CD4-positive, alpha-beta T cell (primary cell): ENCODE measurements at regions not wholly inside any gene's neighbourhood (a gene's known extent, or its start where the extent isn't known, plus 50 kb on each side); places are given as distances from the start of the nearest gene placed in this dataset.

Experiments used
- ATAC-seq: fragments of 200-7000 bp; cut with Tn5 transposase; one replicate; pipeline ENCODE4 v1.10.0; 2022; ENCODE audit warnings: mild to moderate bottlenecking; ENCODE audit not compliant: poor library complexity
- CTCF ChIA-PET: fragments of 350-600 bp; sonication (Branson Sonifier 250); formaldehyde crosslinking; loops from one replicate; lab custom pipeline; 2021; ENCODE audit warnings: antibody characterized with exemption, inconsistent platforms; lab: Charles Lee
- POLR2A ChIA-PET: fragments of 350-600 bp; sonication (Branson Sonifier 250); formaldehyde crosslinking; loops from one replicate; lab custom pipeline; 2021; ENCODE audit warnings: antibody characterized with exemption, inconsistent platforms; lab: Charles Lee
- DNase-seq, 14 experiments: peaks; one replicate each; pipeline ENCODE4 v3.0.0-alpha.2; 2013 to 2020; ENCODE audit warnings: mixed read lengths in 2 of 14
- H3K27ac ChIP-seq, 2 donors: one replicate each; pipeline versions ENCODE4 v1.5.1 to v1.7.0; 2013; ENCODE audit warnings: low read length in 2 of 2, low read depth in 1 of 2, mild to moderate bottlenecking in 1 of 2
- H3K27me3 ChIP-seq, 2 experiments: 1 replicate in 1 of 2; 2 replicates in 1 of 2; pipeline versions ENCODE4 v1.6.1 to v1.7.0; 2013; ENCODE audit warnings: low read length in 2 of 2, control low read depth in 1 of 2, mild to moderate bottlenecking in 1 of 2, moderate library complexity in 1 of 2; ENCODE audit not compliant: insufficient read depth in 2 of 2, control insufficient read depth in 1 of 2
- H3K36me3 ChIP-seq: one replicate; pipeline ENCODE4 v1.6.1; 2013; ENCODE audit warnings: low read length, control low read depth; ENCODE audit not compliant: insufficient read depth
- H3K4me1 ChIP-seq: one replicate; pipeline ENCODE4 v1.6.1; 2013; ENCODE audit warnings: low read length, control low read depth; ENCODE audit not compliant: insufficient read depth
- H3K4me3 ChIP-seq: one replicate; pipeline ENCODE4 v1.5.1; 2013; ENCODE audit warnings: mild to moderate bottlenecking, low read length, moderate library complexity
- H3K9me3 ChIP-seq, 2 experiments: 1 replicate in 1 of 2; 2 replicates in 1 of 2; pipeline versions ENCODE4 v1.6.1 to v1.7.0; 2013; ENCODE audit warnings: low read length in 2 of 2, mild to moderate bottlenecking in 2 of 2, control low read depth in 1 of 2, moderate library complexity in 1 of 2; ENCODE audit not compliant: control insufficient read depth in 1 of 2, insufficient read depth in 1 of 2
- H3K27ac Mint-ChIP-seq: one replicate; pipeline ENCODE4 v1.8.0; 2020; ENCODE audit warnings: mixed read lengths
- H3K27me3 Mint-ChIP-seq: one replicate; pipeline ENCODE4 v1.8.0; 2021; ENCODE audit warnings: mixed read lengths
- H3K36me3 Mint-ChIP-seq: one replicate; pipeline ENCODE4 v1.8.0; 2021; ENCODE audit warnings: low read depth, mixed read lengths
- H3K4me1 Mint-ChIP-seq: one replicate; pipeline ENCODE4 v1.8.0; 2021; ENCODE audit warnings: low read depth, mixed read lengths
- H3K4me3 Mint-ChIP-seq: one replicate; pipeline ENCODE4 v1.8.0; 2020; ENCODE audit warnings: mild to moderate bottlenecking, mixed read lengths
- H3K9me3 Mint-ChIP-seq: one replicate; pipeline ENCODE4 v1.8.0; 2020; ENCODE audit warnings: mixed read lengths
- CTCF ChIP-seq: fragments of 200-600 bp; IDR thresholded peaks from one replicate; pipeline ENCODE4 v1.8.0; 2022; ENCODE audit warnings: antibody characterized with exemption, mild to moderate bottlenecking
- intact Hi-C, 2 experiments: fragments of 100-400 bp; cut with DNase I in 1 of 2; cut with micrococcal nuclease in 1 of 2; formaldehyde crosslinking; loops; one replicate each; pipeline versions ENCODE4 v1.15.1 to v1.9.0; 2023 to 2025; cut with DNase I, micrococcal nuclease

DNA sequence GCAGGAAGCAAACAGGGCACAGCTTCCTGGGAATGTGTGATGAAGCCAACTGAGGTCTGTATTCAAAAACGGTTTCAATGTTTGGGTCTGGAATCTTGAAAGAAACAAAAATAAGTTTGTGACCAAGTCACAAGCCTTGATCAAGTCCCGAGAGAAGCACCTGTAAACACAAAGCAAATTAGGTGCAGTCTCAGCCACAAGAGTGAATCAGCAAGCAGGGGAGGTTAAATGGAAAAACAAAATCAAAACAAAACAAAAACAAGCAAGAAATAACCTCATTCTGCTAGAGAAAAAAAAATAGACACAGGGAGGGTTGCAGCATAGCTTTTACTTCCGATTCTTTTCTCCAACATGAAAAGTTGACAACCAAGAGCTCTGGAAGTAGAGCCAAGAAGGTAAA, 201.7 kb downstream of the CLIC5 start:
- DNase-seq (no peak), ATAC-seq (no peak)
- H3K9me3 Mint-ChIP-seq = no peaks in the 10 kb centered on the region
- Histone ChIP-seq H3K4me3 (no peak overlapping the region), H3K9me3 (no peaks in the 10 kb centered on the region), H3K27me3 (no peaks in the 10 kb centered on the region), H3K36me3 (no peaks in the 10 kb centered on the region), H3K4me1 (no peaks in the 10 kb centered on the region), H3K27ac (no peak overlapping the region)
- CTCF ChIA-PET = no interaction called here
- TF ChIP-seq CTCF = no peak
- no peaks in the 10 kb centered on the region for H3K4me1 Mint-ChIP-seq
- H3K4me3 Mint-ChIP-seq = no peak overlapping the region
- H3K27ac Mint-ChIP-seq = no peak overlapping the region
- peaks cover 6% of the 10 kb centered on the region for H3K27me3 Mint-ChIP-seq
- intact Hi-C loops = no loop called here
- POLR2A ChIA-PET = no interaction called here
- H3K36me3 Mint-ChIP-seq = no peaks in the 10 kb centered on the region

- intact Hi-C loops = no loop called here
- DNase-seq (no peak), ATAC-seq (no peak)
- Mint-ChIP-seq H3K27ac (no peak overlapping the region), H3K36me3 (no peaks in the 10 kb centered on the region), H3K4me3 (no peak overlapping the region), H3K9me3 (no peaks in the 10 kb centered on the region), H3K4me1 (no peaks in the 10 kb centered on the region), H3K27me3 (peaks cover 6% of the 10 kb centered on the region)
- Histone ChIP-seq H3K36me3 (no peaks in the 10 kb centered on the region), H3K4me3 (no peak overlapping the region), H3K27ac (no peak overlapping the region), H3K9me3 (no peaks in the 10 kb centered on the region), H3K27me3 (no peaks in the 10 kb centered on the region), H3K4me1 (no peaks in the 10 kb centered on the region)
- TF ChIP-seq CTCF = no peak
- CTCF ChIA-PET = no interaction called here
- POLR2A ChIA-PET = no interaction called here
Observed at GRCh38 chr6:45812922-45813321, 202.7 kb downstream of the CLIC5 start.

DNA sequence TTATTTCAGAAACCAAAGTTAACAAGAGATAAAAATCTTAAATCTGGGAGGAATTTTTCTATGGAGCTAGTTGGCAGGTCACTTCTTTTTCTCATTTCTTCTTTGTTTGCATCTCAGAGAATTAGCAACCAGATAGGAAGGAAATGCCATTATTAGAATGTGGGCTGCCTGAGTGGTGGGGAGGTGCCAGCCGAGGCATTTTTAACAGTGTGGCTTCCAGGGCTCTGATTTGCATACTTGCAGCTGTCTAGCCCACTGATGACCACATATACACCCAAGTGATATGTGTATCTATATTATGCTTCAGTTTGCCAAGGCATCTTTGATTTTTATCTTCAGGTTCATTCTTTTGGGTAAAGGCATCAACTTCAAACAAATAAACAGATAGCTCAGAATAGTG, 206.7 kb downstream of the CLIC5 start:
- Histone ChIP-seq H3K27ac (no peak overlapping the region), H3K9me3 (no peaks in the 10 kb centered on the region), H3K4me1 (no peaks in the 10 kb centered on the region), H3K4me3 (no peak overlapping the region), H3K27me3 (no peaks in the 10 kb centered on the region), H3K36me3 (no peaks in the 10 kb centered on the region)
- ATAC-seq (no peak), DNase-seq (no peak)
- TF ChIP-seq CTCF = no peak
- Mint-ChIP-seq H3K9me3 (no peaks in the 10 kb centered on the region), H3K27me3 (peaks cover 6% of the 10 kb centered on the region), H3K36me3 (no peaks in the 10 kb centered on the region), H3K27ac (no peak overlapping the region), H3K4me1 (no peaks in the 10 kb centered on the region), H3K4me3 (no peak overlapping the region)
- CTCF ChIA-PET = no interaction called here
- POLR2A ChIA-PET = no interaction called here
- intact Hi-C loops = no loop called here
